ENCODE measurements at regions not wholly inside any gene's neighbourhood (a gene's known extent, or its start where the extent isn't known, plus 50 kb on each side); places are given as distances from the start of the nearest gene placed in this dataset.
"Not testable (repeated sequence)": the region's sequence is repeated elsewhere in the genome, so short reads cannot be mapped to it uniquely, and the experiment has no call there.

GRCh38 chr5:85654144-85654543 is 963.6 kb upstream of the COX7C start:
- not testable (repeated sequence) for TF ChIP-seq CTCF (IDR thresholded peaks at IDR 0.05 in 2 of 3, conservative IDR thresholded peaks at IDR 0.05 in 1 of 3; ENCODE audit: control insufficient read depth in 2 of 3, extremely low read depth in 1 of 3, insufficient read depth in 1 of 3, low read depth in 3 of 3, low read length in 3 of 3); ASH2L (IDR thresholded peaks at IDR 0.05; ENCODE audit: borderline replicate concordance, low read depth); EZH2 (IDR thresholded peaks at IDR 0.05; ENCODE audit: borderline replicate concordance, control insufficient read depth, low read depth, low read length); DPF2 (IDR thresholded peaks at IDR 0.05); RAD21 (IDR thresholded peaks at IDR 0.05; ENCODE audit: insufficient read depth, low read depth, low read length)
